HL-60 (cell line): ENCODE measurements at regions not wholly inside any gene's neighbourhood (a gene's known extent, or its start where the extent isn't known, plus 50 kb on each side); places are given as distances from the start of the nearest gene placed in this dataset.

Experiments used
- CTCF ChIP-seq: IDR thresholded peaks from one replicate; pipeline ENCODE4 v1.5.1; 2011; ENCODE audit warnings: low read length, control low read depth, inconsistent platforms; ENCODE audit not compliant: insufficient read depth
- GABPA ChIP-seq: IDR thresholded peaks from 2 replicates; pipeline ENCODE4 v1.6.1; 2012; ENCODE audit warnings: low read depth
- POLR2AphosphoS5 ChIP-seq: IDR thresholded peaks from 2 replicates; pipeline ENCODE4 v1.6.1; 2012; ENCODE audit warnings: low read depth
- REST ChIP-seq: IDR thresholded peaks from 2 replicates; pipeline ENCODE4 v1.6.1; 2012; ENCODE audit warnings: low read depth; ENCODE audit not compliant: insufficient replicate concordance

- no peak for TF ChIP-seq REST
- TF ChIP-seq CTCF, result no peak
- no peak for TF ChIP-seq POLR2AphosphoS5
- no peak for TF ChIP-seq GABPA
These were observed 174.1 kb upstream of the HS3ST1 start for GRCh38 chr4:11602606-11603340.
